ENCODE measurements at regions not wholly inside any gene's neighbourhood (a gene's known extent, or its start where the extent isn't known, plus 50 kb on each side); places are given as distances from the start of the nearest gene placed in this dataset.
"Not testable (repeated sequence)": the region's sequence is repeated elsewhere in the genome, so short reads cannot be mapped to it uniquely, and the experiment has no call there.

DNA sequence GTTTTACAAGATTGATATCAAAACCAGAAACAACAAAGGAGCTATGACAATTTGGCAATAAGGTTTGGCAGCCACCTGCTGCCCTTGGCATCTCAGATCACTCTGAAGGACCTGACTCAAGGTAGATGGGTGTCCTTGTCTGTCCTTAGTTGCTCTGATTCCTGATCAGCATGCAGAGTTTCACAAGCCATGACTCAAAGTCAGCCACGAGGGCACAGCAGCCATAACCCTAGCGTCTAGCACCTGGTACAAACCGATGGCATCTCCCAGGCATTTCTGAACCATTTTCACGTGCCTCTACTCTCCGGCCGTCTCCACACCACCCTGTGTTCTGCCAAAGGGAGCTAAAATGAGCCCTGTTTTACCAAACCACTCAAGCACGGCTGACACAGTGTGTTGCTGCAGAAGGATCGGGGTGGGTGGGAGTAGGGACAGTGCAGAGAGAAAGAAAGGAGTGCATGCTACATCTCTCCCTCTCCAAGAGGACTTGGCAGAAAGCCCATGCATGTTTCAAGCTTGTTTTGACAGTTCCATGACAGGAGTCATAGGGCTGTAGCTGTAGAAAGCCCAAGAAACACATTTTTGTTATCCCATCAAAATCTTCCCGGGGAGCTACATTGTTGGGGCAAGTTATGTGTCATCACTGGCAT, 297.3 kb downstream of the ABCC12 start:
- DNase-seq (ENCODE audit: low read depth) = no peak

DNA sequence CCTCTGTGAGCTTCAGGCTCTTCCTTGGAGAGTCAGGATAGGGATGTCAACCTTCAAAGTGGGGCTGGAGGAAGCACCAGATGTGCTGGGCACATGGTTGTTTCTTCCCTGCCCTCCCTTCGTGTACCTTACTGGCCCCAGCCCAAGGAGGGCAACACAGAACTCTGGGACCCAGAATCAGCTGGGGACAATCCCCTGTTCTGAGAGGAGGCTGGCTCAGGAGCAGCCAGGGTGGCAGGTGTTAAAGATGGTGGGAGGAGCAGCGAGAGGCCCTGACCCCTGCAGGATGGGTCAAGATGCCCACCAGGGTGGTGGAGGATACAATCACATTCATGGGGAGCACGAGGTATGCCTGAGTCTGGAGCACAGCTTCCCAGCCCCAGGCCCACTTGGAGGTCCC, 300.4 kb downstream of the ABCC12 start:
- DNase-seq (ENCODE audit: low read depth) = no peak

DNA sequence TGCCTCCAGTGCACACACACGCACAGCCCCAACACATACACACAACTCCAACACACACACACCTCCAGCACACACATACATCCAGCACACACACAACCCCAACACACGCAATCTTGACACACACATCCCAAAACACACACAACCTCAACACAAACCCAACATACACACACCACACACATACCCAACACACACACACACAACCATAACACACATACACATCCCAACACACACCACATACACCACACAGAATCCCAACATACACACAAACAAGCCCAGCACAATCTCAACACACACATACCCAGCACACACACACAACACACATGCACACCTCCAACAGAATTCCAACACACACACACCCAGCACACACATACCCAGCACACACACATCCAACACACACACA, 301.1 kb downstream of the ABCC12 start:
- no peak for DNase-seq (ENCODE audit: low read depth)

DNA sequence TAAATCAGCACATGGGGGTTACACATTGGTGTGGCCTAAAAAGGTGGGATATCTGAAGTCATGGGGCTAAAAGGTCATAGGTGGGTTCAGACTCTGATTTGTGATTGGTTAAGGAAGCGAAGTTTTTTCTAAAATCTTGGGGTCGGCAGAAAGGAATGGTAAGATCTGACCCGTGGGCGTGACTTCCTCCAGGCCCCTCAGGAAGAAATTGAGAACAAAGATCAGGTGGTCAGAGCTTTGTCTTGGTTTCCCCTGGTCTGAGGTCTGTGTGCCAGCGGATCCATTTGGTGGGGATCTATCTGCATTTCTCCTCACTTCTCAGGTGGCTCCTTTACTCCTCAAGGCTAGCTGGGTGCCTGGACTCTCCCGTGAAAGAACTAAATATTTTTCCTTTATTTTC, 302.8 kb downstream of the ABCC12 start:
- DNase-seq (ENCODE audit: low read depth) = no peak

DNA sequence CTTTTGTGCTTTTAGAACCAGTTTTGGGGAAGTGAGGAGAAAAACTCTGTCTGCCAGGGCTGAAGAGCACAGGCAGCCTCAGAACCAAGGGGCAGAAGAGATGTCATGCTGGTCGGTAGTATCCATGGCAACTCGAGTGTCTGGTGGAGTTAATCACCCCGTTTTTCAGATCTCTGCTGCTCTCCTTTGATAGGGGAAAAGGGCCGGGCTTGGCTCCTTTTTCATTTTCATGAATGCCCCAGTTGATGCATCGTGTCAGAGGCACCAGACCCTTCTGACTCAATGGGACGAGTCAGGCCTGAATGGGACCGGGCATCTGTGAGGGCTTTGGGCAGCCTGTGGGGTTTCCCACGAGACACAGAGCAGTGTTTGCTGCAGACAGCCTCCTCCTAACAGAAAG, 304.6 kb downstream of the ABCC12 start:
- DNase-seq (ENCODE audit: low read depth) = no peak

DNA sequence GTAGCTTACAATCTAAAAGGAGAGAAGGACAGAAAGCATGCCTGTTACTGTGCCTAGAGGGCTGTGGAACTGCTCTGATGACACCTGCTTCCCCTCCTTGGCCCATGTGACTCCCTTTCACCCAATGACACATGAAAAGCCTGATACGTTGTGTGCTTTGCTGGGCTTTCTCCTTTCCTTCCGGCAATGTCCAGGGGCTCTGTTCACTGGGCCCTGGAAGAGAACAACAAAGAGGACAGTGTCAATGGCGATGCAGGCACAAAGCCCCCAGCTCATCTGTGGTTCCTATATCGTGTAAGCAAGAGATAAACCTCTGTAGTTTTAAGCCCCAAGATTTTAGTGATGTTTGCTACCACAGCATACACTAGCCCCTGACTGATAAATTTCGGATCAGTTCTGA, 306.1 kb downstream of the ABCC12 start:
- DNase-seq (ENCODE audit: low read depth) = no peak

DNA sequence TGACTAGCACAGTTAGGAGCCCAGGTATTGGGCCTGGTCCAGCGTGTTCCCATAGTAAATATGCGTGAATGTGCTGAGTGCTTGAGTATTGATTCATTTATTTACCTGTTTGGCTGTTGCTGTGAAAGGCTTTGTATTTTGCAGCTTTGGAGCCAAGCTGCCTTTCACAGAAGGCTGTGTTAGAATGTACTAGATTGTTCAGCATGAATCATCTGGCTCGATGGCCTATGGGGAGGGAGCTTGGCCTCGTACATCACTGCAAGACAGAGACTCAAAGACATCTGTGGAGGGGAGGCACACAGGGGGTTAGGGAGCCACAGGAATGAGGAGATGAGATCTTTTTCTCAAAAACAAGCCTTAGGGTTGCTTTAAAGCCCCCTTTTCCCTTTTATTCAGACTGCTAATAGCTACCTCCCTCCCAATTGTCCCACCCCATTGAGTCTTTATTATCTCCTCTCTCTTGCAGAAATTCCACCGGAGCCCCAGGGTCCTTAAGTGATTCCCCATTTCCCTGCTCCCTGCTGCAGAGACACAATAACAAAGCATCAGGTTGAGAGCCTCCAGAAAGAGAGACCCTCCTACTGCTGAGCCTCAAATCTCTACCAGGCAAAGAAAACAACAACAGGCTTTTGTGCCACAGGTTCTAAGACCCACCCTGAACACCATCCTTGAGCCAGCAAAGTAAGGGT, 307.2 kb downstream of the ABCC12 start:
- DNase-seq (ENCODE audit: low read depth) = peak; percentile 6

DNA sequence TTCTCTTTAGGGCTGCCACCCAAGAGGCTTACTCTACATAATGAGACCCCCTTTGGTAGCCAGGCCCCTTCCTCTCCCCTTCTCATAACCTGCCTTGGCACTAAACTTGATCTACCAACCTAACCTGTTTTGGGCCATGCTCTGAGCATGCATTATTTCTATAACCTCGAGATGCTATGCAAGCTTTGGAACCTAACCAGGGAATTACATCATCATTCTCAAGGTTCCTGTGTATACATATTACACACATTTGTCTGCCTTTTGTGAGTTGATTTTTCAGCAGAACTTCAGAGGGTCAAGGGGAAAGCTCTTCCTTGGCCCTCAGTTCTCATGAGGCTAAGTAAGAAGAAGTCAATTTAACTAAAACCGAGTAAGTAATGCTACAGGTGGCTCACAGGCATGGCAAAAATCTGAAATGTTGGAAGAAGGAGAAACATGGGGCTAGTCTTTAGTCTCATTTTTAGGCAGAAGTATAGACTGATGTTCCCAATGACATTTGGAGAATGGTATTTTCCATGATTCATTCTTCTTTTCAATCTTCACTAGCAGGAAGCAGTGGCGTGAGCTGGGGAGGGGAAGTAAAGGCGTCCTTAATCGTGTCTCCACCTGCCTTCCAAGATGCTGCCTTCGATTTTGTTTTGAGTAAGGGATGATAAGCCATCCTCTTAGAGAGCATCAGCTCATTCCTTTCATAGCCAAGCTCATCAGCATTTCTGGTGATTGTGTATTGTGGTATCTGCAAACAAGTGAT, 308.4 kb downstream of the ABCC12 start:
- no peak for DNase-seq (ENCODE audit: low read depth)

DNA sequence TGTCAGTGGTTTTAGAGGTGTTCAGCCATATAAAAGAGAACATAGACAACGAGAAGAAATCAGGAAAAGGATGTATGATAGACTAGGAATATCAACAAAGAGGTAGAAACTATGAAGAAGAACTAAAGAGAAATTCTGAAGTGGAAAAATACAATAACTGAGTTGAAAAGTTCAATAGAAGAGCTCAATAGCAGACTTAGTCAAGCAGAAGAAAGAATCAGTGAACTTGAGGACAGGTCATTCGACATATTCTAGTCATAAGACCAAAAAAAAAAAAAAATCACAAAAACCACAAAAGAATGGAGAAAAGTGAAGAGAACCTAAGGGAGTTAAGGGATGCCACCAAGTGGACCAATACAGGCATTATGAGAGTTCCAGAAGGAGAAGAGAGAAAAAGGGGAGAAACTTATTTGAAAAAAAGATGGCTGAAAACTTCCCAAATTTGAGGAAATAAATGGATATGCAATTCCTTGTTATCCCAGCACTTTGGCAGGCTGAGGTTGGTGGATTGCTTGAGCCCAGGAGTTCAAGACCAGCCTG, 321.2 kb downstream of the ABCC12 start:
- DNase-seq (ENCODE audit: low read depth) = no peak

DNA sequence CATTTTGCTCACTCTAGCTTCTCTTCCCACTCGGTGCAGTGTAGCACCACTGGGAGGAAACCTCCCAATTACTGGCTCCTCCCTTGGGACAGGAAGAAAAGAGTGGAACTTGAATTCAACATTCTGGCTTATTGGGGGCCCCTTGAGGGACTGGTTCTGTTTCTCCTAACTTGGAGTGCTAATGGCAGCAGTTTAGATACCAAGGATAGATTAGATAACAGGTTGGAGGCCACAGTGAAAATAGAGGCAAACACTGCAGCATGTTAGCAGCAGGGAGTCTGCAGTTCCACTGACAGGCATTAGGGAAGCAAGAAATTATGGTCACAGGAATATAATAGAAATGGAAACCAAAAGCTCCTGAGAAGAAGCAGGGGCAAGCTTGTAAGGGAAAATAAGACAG, 322.0 kb downstream of the ABCC12 start:
- no peak for DNase-seq (ENCODE audit: low read depth)

DNA sequence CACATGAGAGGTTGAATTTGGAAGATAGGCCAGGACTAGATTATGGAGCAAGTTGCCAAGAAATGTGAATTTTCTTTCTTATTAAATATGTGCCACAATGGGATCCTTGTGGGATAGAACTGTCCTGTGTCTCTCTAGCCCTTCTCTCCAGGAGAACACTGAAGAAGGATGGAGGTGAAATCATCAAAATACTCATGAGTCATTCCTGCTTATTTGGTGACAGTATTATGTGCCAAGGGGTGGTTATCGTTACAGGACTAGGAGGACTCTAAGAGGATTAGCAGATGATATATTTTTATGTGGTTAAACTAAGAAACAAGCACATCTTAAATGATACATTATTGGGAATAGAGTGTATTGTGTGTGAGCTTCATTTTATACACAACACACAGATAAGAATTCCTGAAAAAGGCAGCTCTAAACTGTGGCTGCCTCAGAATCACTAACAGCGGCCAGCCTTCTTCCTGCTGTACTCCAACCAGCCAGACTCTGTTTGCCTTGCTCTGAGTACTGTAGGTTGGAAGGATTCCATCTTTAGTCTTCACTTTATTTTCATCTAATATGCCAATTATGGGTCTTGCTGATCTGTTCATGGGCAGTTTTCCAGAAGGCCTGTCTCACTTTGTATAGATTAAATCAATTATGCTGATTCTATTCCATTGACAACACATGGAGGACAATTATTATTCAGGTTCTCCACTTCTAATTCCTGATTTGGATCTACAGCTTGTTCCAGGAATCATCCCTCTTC, 325.8 kb downstream of the ABCC12 start:
- no peak for DNase-seq (ENCODE audit: low read depth)

DNA sequence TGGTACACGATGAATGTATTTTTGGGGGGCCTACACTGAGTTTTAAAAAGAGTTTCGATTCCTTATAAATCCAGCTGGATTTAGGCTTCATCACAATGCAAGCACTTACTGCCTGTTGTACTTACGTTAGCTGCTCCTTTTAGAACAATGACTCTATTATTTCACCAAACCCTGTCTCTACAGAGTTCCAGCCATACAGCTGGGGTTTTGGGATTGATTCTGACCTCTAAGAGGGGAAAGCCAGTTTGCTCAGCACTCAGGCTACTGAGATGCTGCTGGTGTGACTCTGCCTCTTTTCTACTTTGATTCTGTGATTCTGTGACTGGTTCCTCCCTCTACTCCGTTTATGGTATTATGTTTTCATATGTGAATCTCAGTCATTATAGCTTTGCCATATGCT, 329.7 kb downstream of the ABCC12 start:
- no peak for DNase-seq (ENCODE audit: low read depth)

DNA sequence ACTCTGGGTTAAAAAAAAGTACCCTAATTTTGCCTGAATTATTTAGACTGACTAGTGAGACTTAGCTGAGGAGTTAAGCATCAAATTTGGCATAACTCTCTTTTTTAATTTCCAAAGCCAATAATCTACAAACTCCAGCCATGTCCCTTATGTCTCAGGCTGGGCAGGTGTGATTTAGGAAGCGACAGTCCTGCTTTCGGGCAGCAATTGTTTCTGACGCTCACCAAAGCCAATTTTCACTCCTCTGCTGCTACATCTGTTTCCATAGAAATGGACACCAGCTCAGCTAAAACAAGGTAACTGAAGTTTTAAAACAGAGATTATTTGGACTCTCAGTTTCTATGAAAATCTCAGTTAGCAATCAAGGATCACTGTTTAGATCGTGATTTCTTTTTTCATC, 338.7 kb downstream of the ABCC12 start:
- no peak for DNase-seq (ENCODE audit: low read depth)

DNA sequence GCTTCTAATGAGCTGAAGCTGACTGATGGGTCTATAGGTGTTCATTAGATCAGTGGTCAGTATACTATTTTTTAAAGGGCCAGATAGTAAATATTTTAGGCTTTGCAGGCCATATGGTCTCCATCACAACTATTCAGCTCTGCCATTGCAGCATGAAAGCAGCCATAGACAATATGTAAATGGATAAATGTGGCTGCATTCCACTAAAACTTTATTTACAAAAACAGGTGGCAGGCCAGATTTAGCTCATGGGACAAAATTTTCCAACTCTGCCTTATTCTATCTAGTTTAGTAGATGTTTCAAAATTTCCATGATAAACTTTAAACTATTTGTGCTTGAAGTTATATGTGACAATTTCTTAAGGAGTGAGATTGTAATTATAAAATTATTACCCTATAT, 339.3 kb downstream of the ABCC12 start:
- DNase-seq (ENCODE audit: low read depth) = no peak

DNA sequence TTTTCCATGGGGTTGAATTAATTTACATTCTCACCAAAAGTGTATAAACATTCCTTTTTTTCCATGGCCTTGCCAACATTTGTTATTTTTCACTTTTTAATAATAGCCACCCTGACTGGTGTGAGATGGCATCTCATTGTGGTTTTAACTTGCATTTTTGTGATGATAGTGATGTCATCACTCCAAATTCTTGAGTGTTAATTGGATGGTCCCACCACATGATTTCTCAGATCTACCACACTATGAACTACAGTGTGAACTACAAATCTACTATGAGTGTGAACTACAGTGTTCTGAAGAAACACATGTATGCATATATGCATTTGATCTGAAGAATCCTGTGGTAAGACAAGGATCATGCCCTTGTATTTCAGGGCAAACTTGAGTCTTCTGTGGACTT, 340.1 kb downstream of the ABCC12 start:
- DNase-seq (ENCODE audit: low read depth) = no peak

DNA sequence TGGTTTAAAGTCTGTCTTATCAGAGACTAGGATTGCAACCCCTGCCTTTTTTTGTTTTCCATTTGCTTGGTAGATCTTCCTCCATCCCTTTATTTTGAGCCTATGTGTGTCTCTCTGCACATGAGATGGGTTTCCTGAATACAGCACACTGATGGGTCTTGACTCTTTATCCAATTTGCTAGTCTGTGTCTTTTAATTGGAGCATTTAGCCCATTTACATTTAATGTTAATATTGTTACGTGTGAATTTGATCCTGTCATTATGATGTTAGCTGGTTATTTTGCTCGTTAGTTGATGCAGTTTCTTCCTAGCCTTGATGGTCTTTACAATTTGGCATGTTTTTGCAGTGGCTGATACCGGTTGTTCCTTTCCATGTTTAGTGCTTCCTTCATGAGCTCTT, 344.0 kb downstream of the ABCC12 start:
- DNase-seq (ENCODE audit: low read depth) = not testable (repeated sequence)

DNA sequence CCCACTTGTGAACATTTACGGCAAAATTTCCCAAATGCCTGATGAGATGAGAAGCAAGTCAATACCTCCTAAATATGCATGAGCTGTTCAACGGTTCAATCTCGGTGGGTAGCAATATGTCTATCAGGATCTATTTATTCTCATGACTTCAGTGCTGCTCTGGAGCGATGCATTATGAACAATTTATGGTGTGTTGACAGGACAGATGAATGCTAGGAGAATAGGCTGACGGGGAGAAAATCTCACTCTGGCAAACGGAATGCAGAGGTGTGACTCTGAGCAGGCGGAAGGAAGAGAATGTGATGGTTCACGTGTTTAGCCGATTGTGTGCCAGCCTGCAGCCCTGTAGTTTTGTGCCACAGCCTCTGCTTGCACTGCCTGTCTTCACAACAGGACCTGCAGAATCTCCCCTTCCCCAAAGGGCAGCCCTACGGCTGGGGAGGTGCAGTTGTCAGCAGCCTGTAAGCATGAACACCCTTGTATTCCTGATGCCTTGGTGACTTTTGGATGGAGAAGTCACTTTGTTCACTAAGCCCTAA, 345.2 kb downstream of the PHKB start:
- DNase-seq (ENCODE audit: low read depth) = no peak

DNA sequence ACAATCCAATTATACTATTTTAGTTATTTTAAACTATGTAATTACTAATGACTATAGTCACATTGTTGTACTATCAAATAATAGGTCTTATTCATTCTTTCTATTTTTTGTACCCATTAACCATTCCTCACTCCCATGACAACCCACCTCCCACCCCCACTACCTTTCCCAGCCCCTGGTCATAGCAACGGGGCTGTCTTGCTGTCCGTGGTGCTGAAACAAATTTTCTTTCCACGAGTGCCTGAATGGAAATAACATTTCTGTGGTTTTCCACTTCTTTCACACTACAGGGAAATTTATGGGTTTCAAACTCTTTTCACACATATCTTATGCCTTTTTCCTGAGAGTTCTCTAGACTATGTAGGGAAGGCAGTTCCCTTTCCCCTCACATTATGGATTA, 326.6 kb downstream of the PHKB start:
- no peak for DNase-seq (ENCODE audit: low read depth)

DNA sequence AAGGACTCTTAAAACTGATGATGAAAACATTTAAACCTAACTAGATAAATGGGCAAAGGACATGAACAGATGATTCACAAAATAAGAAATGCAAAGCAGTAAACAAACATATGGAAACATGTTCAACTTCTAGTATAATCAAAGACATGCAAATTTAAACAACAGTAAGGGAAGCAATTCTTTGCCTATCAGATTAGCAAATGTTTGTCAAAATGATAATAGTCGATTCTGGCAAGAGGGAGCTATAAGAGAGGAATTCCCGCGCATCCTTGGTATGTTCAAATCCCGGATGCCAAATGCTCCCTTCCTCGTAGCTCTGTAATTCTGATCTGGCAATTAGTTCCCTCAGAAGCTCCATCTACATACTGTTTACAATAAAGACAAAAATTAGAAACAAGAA, 320.5 kb downstream of the PHKB start:
- no peak for DNase-seq (ENCODE audit: low read depth)

DNA sequence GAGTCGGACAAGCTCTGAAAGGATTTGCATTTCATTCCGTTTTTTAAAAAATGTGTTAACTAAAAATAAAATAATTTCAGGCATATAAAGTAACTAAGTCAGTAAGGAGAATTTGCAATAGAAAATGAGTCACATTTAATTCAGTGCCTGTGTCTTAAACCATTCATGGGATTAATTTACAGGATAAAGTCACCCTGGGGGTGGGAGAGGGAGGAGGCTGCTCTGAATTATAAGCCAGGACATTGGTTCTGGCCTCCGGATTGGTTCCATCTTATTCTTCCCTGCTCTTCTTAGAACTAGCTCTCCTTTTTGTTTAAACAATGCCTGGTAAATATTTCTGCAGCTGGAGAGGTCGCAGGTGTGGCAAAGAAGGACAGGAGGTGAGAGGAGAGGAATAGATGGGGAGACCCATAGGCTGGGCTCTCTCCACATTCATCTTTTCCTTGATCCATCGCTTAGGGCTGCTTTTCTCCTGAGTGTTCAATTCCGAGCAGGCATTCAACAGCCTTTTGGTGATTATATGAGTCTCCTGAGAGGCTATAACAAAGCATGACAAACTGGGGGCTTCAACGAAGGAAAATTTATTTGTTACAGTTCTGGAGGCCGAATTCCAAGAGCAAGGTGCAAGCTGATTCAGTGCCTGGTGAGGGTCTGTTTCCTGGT, 319.2 kb downstream of the PHKB start:
- DNase-seq (ENCODE audit: low read depth) = no peak

DNA sequence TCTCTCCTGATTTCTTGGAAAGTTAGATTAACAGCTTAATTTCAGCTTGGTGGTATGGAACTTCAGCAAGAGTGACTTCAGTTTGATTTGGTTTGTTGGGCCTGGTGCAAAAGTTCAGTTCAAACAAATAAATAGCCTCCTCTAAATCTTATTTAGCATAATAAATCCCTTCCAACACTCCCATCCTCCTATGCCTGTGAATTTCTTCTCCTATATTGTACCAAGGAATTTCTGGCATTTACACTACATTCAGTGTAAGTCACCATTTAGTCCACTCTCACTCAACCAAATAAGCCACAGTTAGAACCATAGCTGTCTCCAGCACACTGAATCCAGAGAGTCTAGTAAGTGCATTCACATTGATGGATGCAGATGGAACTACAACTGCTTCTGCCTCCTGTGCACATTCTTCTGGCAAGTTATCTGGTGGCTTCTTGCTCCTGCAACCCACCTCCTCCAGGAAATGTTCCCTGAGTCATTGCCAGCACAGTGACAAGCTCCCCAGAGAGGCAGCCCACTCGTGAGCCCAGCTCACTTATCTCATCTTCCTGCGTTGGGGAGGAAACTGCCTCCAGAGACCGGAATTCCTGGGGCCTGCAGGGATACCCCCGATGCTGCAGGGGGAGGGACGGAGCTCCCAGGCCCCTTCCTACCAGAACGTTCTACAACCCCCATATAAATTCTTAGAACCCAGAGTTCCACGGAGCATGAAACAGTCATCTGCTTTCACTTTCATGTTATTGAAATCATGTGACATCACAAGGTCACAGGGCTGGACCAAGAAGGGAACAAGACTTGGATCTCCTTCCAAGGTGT, 318.3 kb downstream of the PHKB start:
- no peak for DNase-seq (ENCODE audit: low read depth)
